ENCODE measurements at regions not wholly inside any gene's neighbourhood (a gene's known extent, or its start where the extent isn't known, plus 50 kb on each side); places are given as distances from the start of the nearest gene placed in this dataset.
"Not testable (repeated sequence)": the region's sequence is repeated elsewhere in the genome, so short reads cannot be mapped to it uniquely, and the experiment has no call there.

GRCh38 chr20:17836303-17836861 is 132.2 kb downstream of the SNX5 start:
- no peak for DNase-seq (ENCODE audit: low spot score)

- DNase-seq (ENCODE audit: low spot score): no peak
These were observed 132.7 kb downstream of the SNX5 start for GRCh38 chr20:17835934-17836300.

GRCh38 chr20:17835240-17835933 is 133.2 kb downstream of the SNX5 start:
- DNase-seq (ENCODE audit: low spot score): peak; percentile 54

- no peak for DNase-seq (ENCODE audit: low spot score)
These were observed 133.8 kb downstream of the SNX5 start for GRCh38 chr20:17834804-17835203.

GRCh38 chr20:17833036-17833674 is 133.4 kb downstream of the BANF2 start:
- DNase-seq (ENCODE audit: low spot score): no peak

GRCh38 chr20:17832236-17832915 is 132.6 kb downstream of the BANF2 start:
- no peak for DNase-seq (ENCODE audit: low spot score)

GRCh38 chr20:17828598-17829144 is 128.9 kb downstream of the BANF2 start:
- DNase-seq (ENCODE audit: low spot score): no peak

- no peak for DNase-seq (ENCODE audit: low spot score)
These were observed 128.2 kb downstream of the BANF2 start for GRCh38 chr20:17827759-17828559.

- DNase-seq (ENCODE audit: low spot score): no peak
These were observed 127.3 kb downstream of the BANF2 start for GRCh38 chr20:17827079-17827478.

GRCh38 chr20:17825960-17826843 is 126.4 kb downstream of the BANF2 start:
- DNase-seq (ENCODE audit: low spot score): no peak

GRCh38 chr20:17825252-17825959 is 125.6 kb downstream of the BANF2 start:
- DNase-seq (ENCODE audit: low spot score): no peak

GRCh38 chr20:17824676-17825251 is 125.0 kb downstream of the BANF2 start:
- DNase-seq (ENCODE audit: low spot score): no peak

- DNase-seq (ENCODE audit: low spot score): no peak
These were observed 123.8 kb downstream of the BANF2 start for GRCh38 chr20:17823409-17824144.

GRCh38 chr20:17822540-17823408 is 123.0 kb downstream of the BANF2 start:
- DNase-seq (ENCODE audit: low spot score): no peak

- DNase-seq (ENCODE audit: low spot score): peak; percentile 32
These were observed 122.3 kb downstream of the BANF2 start for GRCh38 chr20:17822039-17822438.

- not testable (repeated sequence) for DNase-seq (ENCODE audit: low spot score)
These were observed 121.8 kb downstream of the BANF2 start for GRCh38 chr20:17821606-17822005.

- no peak for DNase-seq (ENCODE audit: low spot score)
These were observed 119.8 kb downstream of the BANF2 start for GRCh38 chr20:17819395-17820093.

Measured in SW480 (cell line).